ENCODE measurements at regions not wholly inside any gene's neighbourhood (a gene's known extent, or its start where the extent isn't known, plus 50 kb on each side); places are given as distances from the start of the nearest gene placed in this dataset.
"Not testable (repeated sequence)": the region's sequence is repeated elsewhere in the genome, so short reads cannot be mapped to it uniquely, and the experiment has no call there.

DNA sequence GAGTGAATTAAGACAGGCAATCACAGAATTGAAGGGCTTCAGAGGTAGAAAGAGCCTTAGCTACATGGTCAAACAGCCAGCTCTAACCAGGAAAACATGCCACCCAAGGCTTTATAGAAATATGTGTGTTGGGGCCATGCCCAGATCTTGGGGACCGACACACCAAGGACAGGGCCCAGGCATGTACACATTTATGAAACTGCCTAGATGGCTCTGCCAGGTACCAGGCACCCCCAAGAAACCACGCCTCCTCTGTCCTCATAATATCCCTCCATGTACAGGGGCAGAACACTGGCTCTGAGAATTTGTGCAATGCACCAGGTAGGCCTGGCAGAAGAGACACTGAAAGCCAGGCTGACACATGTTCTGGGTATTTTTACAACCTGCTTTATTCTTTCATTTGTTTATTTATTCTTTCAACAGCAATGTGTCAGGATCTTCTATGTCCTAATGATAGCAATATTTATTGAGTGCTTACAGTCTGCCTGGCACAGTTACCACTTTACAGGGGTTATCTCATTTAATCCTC is 137.9 kb upstream of the LSM14A start:
- TF ChIP-seq, protein P1, sequence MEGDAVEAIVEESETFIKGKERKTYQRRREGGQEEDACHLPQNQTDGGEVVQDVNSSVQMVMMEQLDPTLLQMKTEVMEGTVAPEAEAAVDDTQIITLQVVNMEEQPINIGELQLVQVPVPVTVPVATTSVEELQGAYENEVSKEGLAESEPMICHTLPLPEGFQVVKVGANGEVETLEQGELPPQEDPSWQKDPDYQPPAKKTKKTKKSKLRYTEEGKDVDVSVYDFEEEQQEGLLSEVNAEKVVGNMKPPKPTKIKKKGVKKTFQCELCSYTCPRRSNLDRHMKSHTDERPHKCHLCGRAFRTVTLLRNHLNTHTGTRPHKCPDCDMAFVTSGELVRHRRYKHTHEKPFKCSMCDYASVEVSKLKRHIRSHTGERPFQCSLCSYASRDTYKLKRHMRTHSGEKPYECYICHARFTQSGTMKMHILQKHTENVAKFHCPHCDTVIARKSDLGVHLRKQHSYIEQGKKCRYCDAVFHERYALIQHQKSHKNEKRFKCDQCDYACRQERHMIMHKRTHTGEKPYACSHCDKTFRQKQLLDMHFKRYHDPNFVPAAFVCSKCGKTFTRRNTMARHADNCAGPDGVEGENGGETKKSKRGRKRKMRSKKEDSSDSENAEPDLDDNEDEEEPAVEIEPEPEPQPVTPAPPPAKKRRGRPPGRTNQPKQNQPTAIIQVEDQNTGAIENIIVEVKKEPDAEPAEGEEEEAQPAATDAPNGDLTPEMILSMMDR (conservative IDR thresholded peaks at IDR 0.05; ENCODE audit: control insufficient read depth, insufficient read depth, low read depth, low read length): no peak
- no peak overlapping the region for H3K4me3 ChIP-seq (ENCODE audit: control insufficient read depth, low read depth, low read length)
- DNase-seq (ENCODE audit: low read depth): no peak

DNA sequence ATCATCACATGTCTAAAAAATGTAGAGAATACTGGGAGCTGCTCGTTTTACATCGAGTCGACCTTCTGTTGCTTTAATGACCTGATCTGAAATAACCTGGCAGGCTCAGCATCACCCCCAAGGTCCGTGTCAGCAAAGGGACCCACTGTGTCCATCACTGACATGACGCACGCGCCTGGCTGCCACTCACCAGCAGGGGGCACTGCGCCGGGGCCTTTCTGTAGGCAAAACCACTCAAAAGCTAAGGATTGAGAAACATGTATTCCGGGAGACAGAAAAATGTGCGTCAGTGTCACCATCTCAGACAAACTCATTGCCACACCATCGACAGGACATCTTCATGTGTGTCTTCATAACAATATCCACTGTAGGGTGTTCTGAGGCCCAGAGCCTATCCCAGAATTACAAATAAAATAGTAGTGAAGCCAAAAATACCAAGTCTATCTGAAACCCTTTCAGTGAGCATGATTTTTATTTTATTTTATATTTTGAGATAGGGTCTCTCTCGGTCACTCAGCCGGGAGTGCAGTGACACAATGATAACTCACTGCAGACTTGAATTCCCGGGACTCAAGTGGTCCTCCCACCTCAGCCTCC is 130.3 kb upstream of the LSM14A start:
- TF ChIP-seq, protein P1 (conservative IDR thresholded peaks at IDR 0.05; ENCODE audit: control insufficient read depth, insufficient read depth, low read depth, low read length): peak; percentile 72
- DNase-seq (ENCODE audit: low read depth): peak; percentile 47
- H3K4me3 ChIP-seq (ENCODE audit: control insufficient read depth, low read depth, low read length): no peak overlapping the region

DNA sequence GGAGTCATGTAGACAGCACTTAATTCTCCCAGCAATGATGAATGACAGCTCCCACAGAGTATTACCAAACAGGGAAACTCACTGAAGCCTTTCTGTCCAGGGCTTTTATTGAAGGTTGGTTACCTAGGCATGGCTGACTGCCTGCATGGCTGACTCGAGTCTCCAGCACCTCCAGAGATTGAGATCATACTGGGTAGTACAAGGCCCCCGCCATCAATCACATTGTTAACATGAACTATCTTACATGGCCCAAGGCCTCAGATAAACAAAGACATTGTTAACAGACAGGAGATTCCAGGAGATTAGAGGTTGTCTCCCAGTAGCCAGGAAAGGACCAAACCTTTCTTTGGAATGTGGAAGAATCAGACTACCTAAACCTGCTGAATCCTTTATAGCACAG is 128.3 kb upstream of the LSM14A start:
- no peak for DNase-seq (ENCODE audit: low read depth)
- TF ChIP-seq, protein P1 (conservative IDR thresholded peaks at IDR 0.05; ENCODE audit: control insufficient read depth, insufficient read depth, low read depth, low read length): no peak
- H3K4me3 ChIP-seq (ENCODE audit: control insufficient read depth, low read depth, low read length): no peak overlapping the region

DNA sequence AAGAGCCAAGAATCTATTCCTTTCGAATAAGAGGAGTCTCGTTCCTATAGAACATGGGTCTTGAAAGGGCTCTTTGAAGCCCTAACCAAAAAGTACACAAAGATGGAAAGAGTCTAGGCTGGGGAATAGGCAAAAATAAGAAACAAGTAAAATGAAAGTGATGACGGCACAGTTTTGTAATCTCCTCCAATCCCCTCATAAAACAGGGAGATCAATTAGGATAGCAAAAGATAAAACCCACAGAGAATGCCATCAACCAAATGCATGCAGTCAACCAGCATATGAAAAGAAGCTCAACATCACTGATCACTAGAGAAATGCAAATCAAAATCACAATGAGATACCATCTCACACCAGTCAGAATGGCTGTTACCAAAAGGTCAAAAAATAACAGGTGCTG is 122.4 kb upstream of the LSM14A start:
- H3K4me3 ChIP-seq (ENCODE audit: control insufficient read depth, low read depth, low read length): no peak overlapping the region
- no peak for DNase-seq (ENCODE audit: low read depth)
- TF ChIP-seq, protein P1 (conservative IDR thresholded peaks at IDR 0.05; ENCODE audit: control insufficient read depth, insufficient read depth, low read depth, low read length): no peak

DNA sequence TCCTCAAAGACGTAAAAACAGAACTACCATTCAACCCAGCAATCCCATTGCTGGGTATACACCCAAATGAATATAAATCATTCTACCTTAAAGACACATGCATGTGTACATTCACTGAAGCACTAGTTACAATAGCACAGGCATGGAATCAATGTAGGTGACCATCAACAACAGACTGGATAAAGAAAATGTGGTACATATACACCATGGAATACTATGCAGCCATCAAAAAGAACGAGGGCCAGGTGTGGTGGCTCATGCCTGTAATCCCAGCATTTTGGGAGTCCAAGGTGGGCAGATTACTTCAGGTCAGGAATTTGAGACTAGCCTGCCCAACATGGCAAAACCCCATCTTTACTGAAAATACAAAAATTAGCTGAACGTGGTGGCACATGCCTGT is 121.9 kb upstream of the LSM14A start:
- not testable (repeated sequence) for DNase-seq (ENCODE audit: low read depth); H3K4me3 ChIP-seq (ENCODE audit: control insufficient read depth, low read depth, low read length)

DNA sequence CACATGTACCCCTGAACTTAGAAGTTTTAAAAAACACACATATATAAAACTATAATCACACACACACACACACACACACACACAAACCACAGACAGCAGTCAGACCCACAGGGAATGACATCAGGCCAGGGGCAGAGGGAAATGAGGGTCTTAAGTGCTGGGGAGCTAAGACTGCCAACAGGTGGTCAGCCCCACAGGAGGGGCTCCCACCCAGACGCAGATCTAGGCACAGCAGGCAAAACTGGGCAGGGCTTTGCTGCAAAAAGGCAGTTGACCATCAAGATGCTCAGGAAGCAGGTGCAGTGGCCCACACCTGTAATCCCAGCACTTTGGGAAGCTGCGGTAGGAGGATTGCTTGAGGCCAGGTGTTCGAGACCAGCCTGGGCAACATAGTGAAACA is 121.0 kb upstream of the LSM14A start:
- TF ChIP-seq, protein P1 (conservative IDR thresholded peaks at IDR 0.05; ENCODE audit: control insufficient read depth, insufficient read depth, low read depth, low read length): no peak
- no peak for DNase-seq (ENCODE audit: low read depth)
- H3K4me3 ChIP-seq (ENCODE audit: control insufficient read depth, low read depth, low read length): no peak overlapping the region

DNA sequence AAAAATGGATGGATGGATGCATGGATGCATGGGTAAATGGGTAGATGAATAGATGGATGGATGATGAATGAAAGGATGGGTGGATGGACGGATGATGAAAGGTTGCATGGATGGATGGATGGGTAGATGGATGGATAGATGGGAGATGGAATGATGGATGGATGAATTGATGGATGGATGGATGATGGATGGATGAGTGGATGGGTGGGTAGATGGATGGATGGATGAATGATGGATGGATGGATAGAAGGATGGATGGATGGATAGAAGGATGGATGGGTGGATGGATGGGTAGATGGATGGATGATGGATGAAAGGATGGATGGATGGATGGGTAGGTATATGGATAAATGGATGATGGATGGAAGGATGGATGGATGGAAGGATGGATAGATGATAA is 115.1 kb upstream of the LSM14A start:
- TF ChIP-seq, protein P1 (conservative IDR thresholded peaks at IDR 0.05; ENCODE audit: control insufficient read depth, insufficient read depth, low read depth, low read length): no peak
- no peak for DNase-seq (ENCODE audit: low read depth)
- no peak overlapping the region for H3K4me3 ChIP-seq (ENCODE audit: control insufficient read depth, low read depth, low read length)
